ENCODE measurements at regions not wholly inside any gene's neighbourhood (a gene's known extent, or its start where the extent isn't known, plus 50 kb on each side); places are given as distances from the start of the nearest gene placed in this dataset.

- no peak for TF ChIP-seq POLR2A (IDR thresholded peaks at IDR 0.05; ENCODE audit: low read depth, low read length)
- no peak for TF ChIP-seq POLR2AphosphoS5 (IDR thresholded peaks at IDR 0.05; ENCODE audit: low read depth, low read length)
- no peak for TF ChIP-seq TAF1 (IDR thresholded peaks at IDR 0.05; ENCODE audit: borderline replicate concordance, low read depth, low read length)
Measured at GRCh38 chr9:103913899-103914298, 180.2 kb upstream of the SMC2 start.
